ENCODE measurements at regions not wholly inside any gene's neighbourhood (a gene's known extent, or its start where the extent isn't known, plus 50 kb on each side); places are given as distances from the start of the nearest gene placed in this dataset.
"Not testable (repeated sequence)": the region's sequence is repeated elsewhere in the genome, so short reads cannot be mapped to it uniquely, and the experiment has no call there.

GRCh38 chrX:148265829-148266228, 234.6 kb upstream of the AFF2 start:
- DNase-seq (ENCODE audit: extremely low read depth in 1 of 2, low read depth in 1 of 2), result no peak

- no peak for DNase-seq (ENCODE audit: extremely low read depth in 1 of 2, low read depth in 1 of 2)
These were observed 231.7 kb upstream of the AFF2 start for GRCh38 chrX:148268673-148269072.

- DNase-seq (ENCODE audit: extremely low read depth in 1 of 2, low read depth in 1 of 2), result no peak
These were observed 230.9 kb upstream of the AFF2 start for GRCh38 chrX:148269513-148269912.

GRCh38 chrX:148270499-148270898, 229.9 kb upstream of the AFF2 start:
- no peak for DNase-seq (ENCODE audit: extremely low read depth in 1 of 2, low read depth in 1 of 2)

GRCh38 chrX:148271263-148271662, 229.2 kb upstream of the AFF2 start:
- no peak for DNase-seq (ENCODE audit: extremely low read depth in 1 of 2, low read depth in 1 of 2)

- DNase-seq (ENCODE audit: extremely low read depth in 1 of 2, low read depth in 1 of 2), result no peak
These were observed 218.5 kb upstream of the AFF2 start for GRCh38 chrX:148281920-148282319.

- no peak for DNase-seq (ENCODE audit: extremely low read depth in 1 of 2, low read depth in 1 of 2)
These were observed 217.9 kb upstream of the AFF2 start for GRCh38 chrX:148282504-148282903.

GRCh38 chrX:148284056-148284455, 216.4 kb upstream of the AFF2 start:
- DNase-seq (ENCODE audit: extremely low read depth in 1 of 2, low read depth in 1 of 2), result no peak

- no peak for DNase-seq (ENCODE audit: extremely low read depth in 1 of 2, low read depth in 1 of 2)
These were observed 215.6 kb upstream of the AFF2 start for GRCh38 chrX:148284821-148285220.

- DNase-seq (ENCODE audit: extremely low read depth in 1 of 2, low read depth in 1 of 2), result no peak
These were observed 212.0 kb upstream of the AFF2 start for GRCh38 chrX:148288451-148288850.

GRCh38 chrX:148290041-148290440, 210.4 kb upstream of the AFF2 start:
- DNase-seq (ENCODE audit: extremely low read depth in 1 of 2, low read depth in 1 of 2), result no peak

GRCh38 chrX:148290931-148291330, 209.5 kb upstream of the AFF2 start:
- DNase-seq (ENCODE audit: extremely low read depth in 1 of 2, low read depth in 1 of 2), result no peak

- DNase-seq (ENCODE audit: extremely low read depth in 1 of 2, low read depth in 1 of 2), result no peak
These were observed 201.7 kb upstream of the AFF2 start for GRCh38 chrX:148298737-148299136.

- not testable (repeated sequence) for DNase-seq (ENCODE audit: extremely low read depth in 1 of 2, low read depth in 1 of 2)
These were observed 195.2 kb upstream of the AFF2 start for GRCh38 chrX:148305214-148305613.

GRCh38 chrX:148309413-148309812, 191.0 kb upstream of the AFF2 start:
- no peak for DNase-seq (ENCODE audit: extremely low read depth in 1 of 2, low read depth in 1 of 2)

- DNase-seq (ENCODE audit: extremely low read depth in 1 of 2, low read depth in 1 of 2), result peak; percentile 3 to 7
These were observed 189.8 kb upstream of the AFF2 start for GRCh38 chrX:148310426-148311165.

- DNase-seq (ENCODE audit: extremely low read depth in 1 of 2, low read depth in 1 of 2), result no peak
These were observed 188.9 kb upstream of the AFF2 start for GRCh38 chrX:148311544-148311943.

- no peak for DNase-seq (ENCODE audit: extremely low read depth in 1 of 2, low read depth in 1 of 2)
These were observed 185.5 kb upstream of the AFF2 start for GRCh38 chrX:148314876-148315275.

- no peak for DNase-seq (ENCODE audit: extremely low read depth in 1 of 2, low read depth in 1 of 2)
These were observed 184.0 kb upstream of the AFF2 start for GRCh38 chrX:148316446-148316845.

GRCh38 chrX:148322906-148323305, 177.5 kb upstream of the AFF2 start:
- DNase-seq (ENCODE audit: extremely low read depth in 1 of 2, low read depth in 1 of 2), result no peak

GRCh38 chrX:148333989-148334388, 166.4 kb upstream of the AFF2 start:
- no peak for DNase-seq (ENCODE audit: extremely low read depth in 1 of 2, low read depth in 1 of 2)

GRCh38 chrX:148337873-148338272, 162.5 kb upstream of the AFF2 start:
- DNase-seq (ENCODE audit: extremely low read depth in 1 of 2, low read depth in 1 of 2), result no peak

- no peak for DNase-seq (ENCODE audit: extremely low read depth in 1 of 2, low read depth in 1 of 2)
These were observed 145.5 kb upstream of the AFF2 start for GRCh38 chrX:148354916-148355315.

Data from activated CD8-positive, alpha-beta memory T cell treated with anti-CD3 and anti-CD28 coated beads for 1 hour (primary cell).